HCT116 (cell line): ENCODE measurements at regions not wholly inside any gene's neighbourhood (a gene's known extent, or its start where the extent isn't known, plus 50 kb on each side); places are given as distances from the start of the nearest gene placed in this dataset.

Experiments used
- ATAC-seq: fragments of 200-7000 bp; cut with Tn5 transposase; 2 replicates; pipeline ENCODE4 v1.9.1; 2020; ENCODE audit warnings: mild to moderate bottlenecking, moderate library complexity
- BruUV-seq: library from RNA; stranded (reverse); fragments of 400-500 nt; replicated peaks from 2 replicates; lab custom pipeline; 2021; lab: Mats Ljungman, UMichigan
- CTCF ChIA-PET: fragments of 300-600 bp; sonication (Branson Sonifier 250); formaldehyde crosslinking; loops from one replicate; lab custom pipeline; 2021; ENCODE audit warnings: antibody characterized with exemption; lab: Charles Lee
- POLR2A ChIA-PET: fragments of 300-600, 350-600 bp; sonication (Branson Sonifier 250); formaldehyde crosslinking; loops from one replicate; lab custom pipeline; 2021; ENCODE audit warnings: antibody characterized with exemption; lab: Charles Lee
- RAD21 ChIA-PET, 2 experiments: fragments of 300-600 bp; sonication (Branson Sonifier 250); formaldehyde crosslinking; loops; one replicate each; lab custom pipeline; 2023; ENCODE audit warnings: low total read pairs in 2 of 2; ENCODE audit not compliant: uncharacterized antibody in 2 of 2, unreplicated experiment in 2 of 2, low non-redundant PET in 1 of 2; lab: Charles Lee
- DNase-seq: peaks from one replicate; pipeline ENCODE4 v3.0.0-alpha.2; 2010; ENCODE audit warnings: low read depth, low spot score
- H2AFZ ChIP-seq: fragments of 200-600 bp; shearing (Covaris generic), sonication (generic); 2 replicates; pipeline ENCODE4 v1.6.1; 2017; ENCODE audit warnings: low read depth, mixed run types, mixed read lengths, antibody characterized with exemption, low read length; ENCODE audit not compliant: poor library complexity, severe bottlenecking
- H3K27ac ChIP-seq: 2 replicates; pipeline ENCODE4 v1.5.1; 2012; ENCODE audit warnings: low read depth, low read length
- H3K27me3 ChIP-seq: fragments of 200-600 bp; sonication (generic); 2 replicates; pipeline ENCODE4 v1.6.1; 2016; ENCODE audit warnings: mixed run types, low read length, mixed read lengths; ENCODE audit not compliant: insufficient read depth
- H3K36me3 ChIP-seq, 2 experiments: fragments of 200-500 bp in 1 of 2; fragments of 200-600 bp in 1 of 2; sonication (Bioruptor generic) in 1 of 2; sonication (generic) in 1 of 2; 2 replicates each; pipeline versions ENCODE4 v1.5.1 to v1.6.1; 2014 to 2016; ENCODE audit warnings: low read length in 2 of 2, inconsistent platforms in 1 of 2, mixed read lengths in 1 of 2, mixed run types in 1 of 2; ENCODE audit not compliant: insufficient read depth in 2 of 2, control insufficient read depth in 1 of 2
- H3K4me1 ChIP-seq, 2 experiments: fragments of 200-600 bp in 1 of 2; sonication (generic) in 1 of 2; 2 replicates each; pipeline versions ENCODE4 v1.5.1 to v1.6.1; 2012 to 2017; ENCODE audit warnings: low read length in 2 of 2, inconsistent platforms in 1 of 2, mild to moderate bottlenecking in 1 of 2, mixed read lengths in 1 of 2, mixed run types in 1 of 2, moderate library complexity in 1 of 2; ENCODE audit not compliant: insufficient read depth in 2 of 2, control insufficient read depth in 1 of 2
- H3K4me2 ChIP-seq: fragments of 200-600 bp; sonication (generic); 2 replicates; pipeline ENCODE4 v1.6.1; 2017; ENCODE audit warnings: mixed run types, low read length, mixed read lengths
- H3K4me3 ChIP-seq, 2 experiments: fragments of 200-600 bp in 1 of 2; sonication (generic) in 1 of 2; replicated peaks in 1 of 2; 2 replicates each; pipeline ENCODE4 v1.5.1; 2011 to 2016; ENCODE audit warnings: low read length in 2 of 2, control low read depth in 1 of 2, low read depth in 1 of 2, mild to moderate bottlenecking in 1 of 2, mixed read lengths in 1 of 2, mixed run types in 1 of 2
- H3K79me2 ChIP-seq: fragments of 200-600 bp; sonication (generic); 2 replicates; pipeline ENCODE4 v1.6.1; 2017; ENCODE audit warnings: mild to moderate bottlenecking, mixed run types, low read length, moderate library complexity, mixed read lengths; ENCODE audit not compliant: insufficient read depth
- H3K9ac ChIP-seq: fragments of 200-600 bp; sonication (generic); 2 replicates; pipeline ENCODE4 v1.6.1; 2016; ENCODE audit warnings: low read length, mixed read lengths
- H3K9me2 ChIP-seq: fragments of 200-600 bp; sonication (generic), shearing (Covaris generic); 2 replicates; pipeline ENCODE4 v1.6.1; 2017; ENCODE audit warnings: mixed run types, mild to moderate bottlenecking, moderate library complexity; ENCODE audit not compliant: insufficient read depth
- H3K9me3 ChIP-seq, 2 experiments: fragments of 200-500 bp in 1 of 2; fragments of 200-600 bp in 1 of 2; sonication (Bioruptor generic) in 1 of 2; sonication (generic) in 1 of 2; 2 replicates each; pipeline ENCODE4 v1.6.1; 2014 to 2017; ENCODE audit warnings: low read length in 2 of 2, mixed read lengths in 2 of 2, inconsistent platforms in 1 of 2, low read depth in 1 of 2, mild to moderate bottlenecking in 1 of 2, mixed run types in 1 of 2, moderate library complexity in 1 of 2; ENCODE audit not compliant: control insufficient read depth in 1 of 2, insufficient read depth in 1 of 2
- H4K20me1 ChIP-seq: fragments of 200-600 bp; sonication (generic), shearing (Covaris generic); 2 replicates; pipeline ENCODE4 v1.6.1; 2017; ENCODE audit warnings: mixed run types, mild to moderate bottlenecking, moderate library complexity; ENCODE audit not compliant: insufficient read depth
- CBX3 ChIP-seq: IDR thresholded peaks from 2 replicates; pipeline ENCODE4 v1.6.1; 2012; ENCODE audit warnings: low read depth
- CEBPB ChIP-seq: IDR thresholded peaks from 2 replicates; pipeline ENCODE4 v1.6.1; 2012; ENCODE audit warnings: low read depth
- EGR1 ChIP-seq: IDR thresholded peaks from 2 replicates; pipeline ENCODE4 v1.6.1; 2012; ENCODE audit warnings: low read depth
- ELF1 ChIP-seq: IDR thresholded peaks from 2 replicates; pipeline ENCODE4 v1.6.1; 2012; ENCODE audit warnings: low read depth, borderline replicate concordance
- EZH2phosphoT487 ChIP-seq: fragments of 200-600 bp; IDR thresholded peaks from 2 replicates; pipeline ENCODE4 v1.6.1; 2018; ENCODE audit warnings: antibody characterized with exemption, borderline replicate concordance
- FOSL1 ChIP-seq: IDR thresholded peaks from 2 replicates; pipeline ENCODE4 v1.6.1; 2012; ENCODE audit warnings: low read depth
- SP1 ChIP-seq: IDR thresholded peaks from 2 replicates; pipeline ENCODE4 v1.6.1; 2012; ENCODE audit warnings: low read depth
- ZFX ChIP-seq: fragments of 450-650 bp; IDR thresholded peaks from 2 replicates; pipeline ENCODE4 v1.6.1; 2017
- intact Hi-C: fragments of 100-400 bp; cut with micrococcal nuclease; formaldehyde crosslinking; loops from 2 replicates; pipeline ENCODE4 v1.10.0; 2022
- TF ChIP-seq, protein P1 (sequence below): IDR thresholded peaks from 2 replicates; pipeline ENCODE4 v1.6.1; 2012
- TF ChIP-seq, protein P2 (sequence below), 3 experiments: fragments of 200-600 bp in 1 of 3; sonication (generic) in 1 of 3; IDR thresholded peaks in 2 of 3; conservative IDR thresholded peaks in 1 of 3; 2 replicates each; pipeline ENCODE4 v1.5.1; 2012 to 2017; ENCODE audit warnings: low read depth in 2 of 3, low read length in 2 of 3, antibody characterized with exemption in 1 of 3, borderline replicate concordance in 1 of 3, control low read depth in 1 of 3, mild to moderate bottlenecking in 1 of 3, mixed read lengths in 1 of 3, mixed run types in 1 of 3, moderate library complexity in 1 of 3; ENCODE audit not compliant: insufficient read depth in 1 of 3
- TF ChIP-seq, protein P3 (sequence below): IDR thresholded peaks from 2 replicates; pipeline ENCODE4 v1.6.1; 2011; ENCODE audit warnings: mild to moderate bottlenecking, low read length, moderate library complexity; ENCODE audit not compliant: insufficient replicate concordance; ENCODE audit errors: extremely low read depth

DNA sequence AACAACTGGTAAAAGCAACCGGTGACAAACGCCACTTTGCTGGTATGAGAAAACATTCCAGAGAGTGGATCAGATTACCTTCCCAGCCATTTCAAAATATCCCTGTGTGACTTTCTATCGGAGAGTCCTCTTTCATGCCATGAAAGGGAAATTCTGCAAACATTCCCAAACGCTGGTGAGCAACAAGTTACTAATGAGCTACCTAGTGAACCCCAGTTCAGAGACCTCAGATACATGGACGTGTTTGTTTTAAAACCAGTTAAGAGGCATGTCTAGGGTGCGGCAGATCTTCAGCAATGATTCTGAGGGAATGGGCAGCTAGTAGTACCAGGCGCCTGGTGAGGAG, 418.2 kb upstream of the NR2F2 start:
- RAD21 ChIA-PET: no interaction called here
- H3K27me3 ChIP-seq: no peaks in the 10 kb centered on the region
- no peak overlapping the region for H3K27ac ChIP-seq
- no peak overlapping the region for H3K4me2 ChIP-seq
- H4K20me1 ChIP-seq: no peaks in the 10 kb centered on the region
- POLR2A ChIA-PET: no interaction called here
- H3K9me2 ChIP-seq: no peaks in the 10 kb centered on the region
- no peak for DNase-seq
- no peaks in the 10 kb centered on the region for H3K9me3 ChIP-seq
- H2AFZ ChIP-seq: no peak overlapping the region
- no peaks in the 10 kb centered on the region for H3K4me1 ChIP-seq
- H3K36me3 ChIP-seq: no peaks in the 10 kb centered on the region
- H3K79me2 ChIP-seq: no peaks in the 10 kb centered on the region
- no peak overlapping the region for H3K9ac ChIP-seq
- H3K4me3 ChIP-seq: no peak overlapping the region
- no TSS peak for BruUV-seq
- TF ChIP-seq CEBPB: no peak
- TF ChIP-seq, protein P1, sequence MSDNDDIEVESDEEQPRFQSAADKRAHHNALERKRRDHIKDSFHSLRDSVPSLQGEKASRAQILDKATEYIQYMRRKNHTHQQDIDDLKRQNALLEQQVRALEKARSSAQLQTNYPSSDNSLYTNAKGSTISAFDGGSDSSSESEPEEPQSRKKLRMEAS: no peak
- TF ChIP-seq EGR1: no peak
- TF ChIP-seq CBX3: no peak
- no peak for TF ChIP-seq ELF1
- TF ChIP-seq ZFX: no peak
- TF ChIP-seq, all 23 proteins: peak for 0
- no peak for ATAC-seq
- CTCF ChIA-PET: no interaction called here
- intact Hi-C loops: no loop called here

DNA sequence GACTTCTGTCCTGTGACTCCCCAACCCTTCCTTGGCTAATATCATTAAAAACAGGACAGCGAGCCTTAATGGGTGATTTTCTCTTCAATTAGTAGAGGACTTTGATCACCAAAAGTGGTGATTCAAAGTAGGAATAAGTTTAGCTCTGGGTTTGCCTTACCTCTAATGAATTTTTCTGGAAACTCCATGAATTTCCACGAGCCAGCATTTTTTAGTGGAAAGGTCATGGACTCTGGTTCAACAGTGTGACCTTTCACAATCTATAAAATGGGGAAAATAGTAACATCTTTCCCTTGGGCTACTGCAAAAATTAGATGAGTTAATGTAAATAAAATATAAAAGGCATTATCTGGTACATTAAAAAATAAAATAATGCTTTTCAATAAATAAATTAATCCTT, 417.8 kb upstream of the NR2F2 start:
- no peaks in the 10 kb centered on the region for H3K27me3 ChIP-seq
- H3K4me1 ChIP-seq: no peaks in the 10 kb centered on the region
- no peaks in the 10 kb centered on the region for H3K36me3 ChIP-seq
- H3K9ac ChIP-seq: no peak overlapping the region
- BruUV-seq: no TSS peak
- H3K9me2 ChIP-seq: no peaks in the 10 kb centered on the region
- DNase-seq (no peak), ATAC-seq (no peak)
- POLR2A ChIA-PET: no interaction called here
- TF ChIP-seq FOSL1 (no peak), CBX3 (no peak), ZFX (no peak), SP1 (no peak), EZH2phosphoT487 (no peak), ELF1 (no peak)
- TF ChIP-seq, protein P2, sequence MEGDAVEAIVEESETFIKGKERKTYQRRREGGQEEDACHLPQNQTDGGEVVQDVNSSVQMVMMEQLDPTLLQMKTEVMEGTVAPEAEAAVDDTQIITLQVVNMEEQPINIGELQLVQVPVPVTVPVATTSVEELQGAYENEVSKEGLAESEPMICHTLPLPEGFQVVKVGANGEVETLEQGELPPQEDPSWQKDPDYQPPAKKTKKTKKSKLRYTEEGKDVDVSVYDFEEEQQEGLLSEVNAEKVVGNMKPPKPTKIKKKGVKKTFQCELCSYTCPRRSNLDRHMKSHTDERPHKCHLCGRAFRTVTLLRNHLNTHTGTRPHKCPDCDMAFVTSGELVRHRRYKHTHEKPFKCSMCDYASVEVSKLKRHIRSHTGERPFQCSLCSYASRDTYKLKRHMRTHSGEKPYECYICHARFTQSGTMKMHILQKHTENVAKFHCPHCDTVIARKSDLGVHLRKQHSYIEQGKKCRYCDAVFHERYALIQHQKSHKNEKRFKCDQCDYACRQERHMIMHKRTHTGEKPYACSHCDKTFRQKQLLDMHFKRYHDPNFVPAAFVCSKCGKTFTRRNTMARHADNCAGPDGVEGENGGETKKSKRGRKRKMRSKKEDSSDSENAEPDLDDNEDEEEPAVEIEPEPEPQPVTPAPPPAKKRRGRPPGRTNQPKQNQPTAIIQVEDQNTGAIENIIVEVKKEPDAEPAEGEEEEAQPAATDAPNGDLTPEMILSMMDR (IDR thresholded peaks at IDR 0.05 in 2 of 3, conservative IDR thresholded peaks at IDR 0.05 in 1 of 3; ENCODE audit: borderline replicate concordance in 1 of 3, insufficient read depth in 1 of 3, low read depth in 2 of 3, low read length in 2 of 3): no peak
- TF ChIP-seq, protein P3, sequence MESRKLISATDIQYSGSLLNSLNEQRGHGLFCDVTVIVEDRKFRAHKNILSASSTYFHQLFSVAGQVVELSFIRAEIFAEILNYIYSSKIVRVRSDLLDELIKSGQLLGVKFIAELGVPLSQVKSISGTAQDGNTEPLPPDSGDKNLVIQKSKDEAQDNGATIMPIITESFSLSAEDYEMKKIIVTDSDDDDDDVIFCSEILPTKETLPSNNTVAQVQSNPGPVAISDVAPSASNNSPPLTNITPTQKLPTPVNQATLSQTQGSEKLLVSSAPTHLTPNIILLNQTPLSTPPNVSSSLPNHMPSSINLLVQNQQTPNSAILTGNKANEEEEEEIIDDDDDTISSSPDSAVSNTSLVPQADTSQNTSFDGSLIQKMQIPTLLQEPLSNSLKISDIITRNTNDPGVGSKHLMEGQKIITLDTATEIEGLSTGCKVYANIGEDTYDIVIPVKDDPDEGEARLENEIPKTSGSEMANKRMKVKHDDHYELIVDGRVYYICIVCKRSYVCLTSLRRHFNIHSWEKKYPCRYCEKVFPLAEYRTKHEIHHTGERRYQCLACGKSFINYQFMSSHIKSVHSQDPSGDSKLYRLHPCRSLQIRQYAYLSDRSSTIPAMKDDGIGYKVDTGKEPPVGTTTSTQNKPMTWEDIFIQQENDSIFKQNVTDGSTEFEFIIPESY: no peak
- TF ChIP-seq, protein P1: no peak
- H3K4me3 ChIP-seq: no peak overlapping the region
- no peaks in the 10 kb centered on the region for H3K79me2 ChIP-seq
- no peaks in the 10 kb centered on the region for H4K20me1 ChIP-seq
- CTCF ChIA-PET: no interaction called here
- intact Hi-C loops: no loop called here
- H3K4me2 ChIP-seq: no peak overlapping the region
- H2AFZ ChIP-seq: no peak overlapping the region
- no peaks in the 10 kb centered on the region for H3K9me3 ChIP-seq
- H3K27ac ChIP-seq: no peak overlapping the region
- RAD21 ChIA-PET: no interaction called here
